ENCODE measurements at regions not wholly inside any gene's neighbourhood (a gene's known extent, or its start where the extent isn't known, plus 50 kb on each side); places are given as distances from the start of the nearest gene placed in this dataset.
"Not testable (repeated sequence)": the region's sequence is repeated elsewhere in the genome, so short reads cannot be mapped to it uniquely, and the experiment has no call there.

DNA sequence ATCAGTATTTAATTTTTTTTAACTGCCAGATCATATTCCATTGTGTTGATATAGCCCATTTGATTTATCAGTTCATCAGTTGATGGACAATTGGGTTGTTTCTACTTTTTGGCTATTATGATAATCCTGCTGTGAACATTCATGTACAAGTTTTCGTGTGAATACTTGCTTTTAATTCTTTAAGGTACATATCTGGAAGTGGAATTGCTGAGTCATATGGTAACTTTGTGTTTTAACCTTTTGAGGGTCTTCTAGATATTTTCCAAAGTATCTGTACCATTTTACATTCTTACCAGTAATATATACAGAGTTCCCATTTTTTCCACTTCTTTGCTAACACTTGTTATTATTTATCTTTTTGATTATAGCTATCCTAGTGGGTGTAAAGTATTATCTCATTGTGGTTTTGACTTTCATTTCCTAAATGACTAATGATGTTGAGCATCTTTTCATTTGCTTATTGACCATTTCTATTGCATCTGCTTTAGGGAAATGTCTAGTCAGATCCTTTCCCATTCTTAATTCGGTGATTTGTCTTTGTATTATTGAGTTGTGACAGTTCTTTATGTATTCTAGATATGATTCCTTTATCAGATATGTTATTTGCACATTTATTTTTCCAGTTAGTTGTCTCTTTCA, 75.2 kb upstream of the NUDT6 start:
- Histone ChIP-seq H3K27me3 (ENCODE audit: control insufficient read depth, insufficient read depth, low read length) (no peaks in the 10 kb centered on the region), H3K36me3 (ENCODE audit: control insufficient read depth, insufficient read depth, low read length) (no peaks in the 10 kb centered on the region), H3K4me1 (ENCODE audit: control insufficient read depth, insufficient read depth, low read length) (no peaks in the 10 kb centered on the region), H3K27ac (ENCODE audit: low read length) (no peak overlapping the region), H3K9me3 (ENCODE audit: control insufficient read depth, insufficient read depth, low read length) (no peaks in the 10 kb centered on the region), H3K4me3 (ENCODE audit: low read length) (no peak overlapping the region)
- Mint-ChIP-seq H3K27me3 (ENCODE audit: low read depth in 2 of 2) (no peaks in the 10 kb centered on the region), H3K4me1 (peaks cover 14 to 19% of the 10 kb centered on the region in 2 donors), H3K9me3 (no peaks in the 10 kb centered on the region), H3K4me3 (no peak overlapping the region), H3K27ac (no peak overlapping the region), H3K36me3 (no peaks in the 10 kb centered on the region)
- ATAC-seq (no peak), DNase-seq (no peak)
- WGBS (ENCODE audit: insufficient coverage): no CpG with 5 or more reads among the region's 2 CpGs
- intact Hi-C loops (cut with micrococcal nuclease): no loop called here
- no peak for TF ChIP-seq CTCF (IDR thresholded peaks at IDR 0.05)

DNA sequence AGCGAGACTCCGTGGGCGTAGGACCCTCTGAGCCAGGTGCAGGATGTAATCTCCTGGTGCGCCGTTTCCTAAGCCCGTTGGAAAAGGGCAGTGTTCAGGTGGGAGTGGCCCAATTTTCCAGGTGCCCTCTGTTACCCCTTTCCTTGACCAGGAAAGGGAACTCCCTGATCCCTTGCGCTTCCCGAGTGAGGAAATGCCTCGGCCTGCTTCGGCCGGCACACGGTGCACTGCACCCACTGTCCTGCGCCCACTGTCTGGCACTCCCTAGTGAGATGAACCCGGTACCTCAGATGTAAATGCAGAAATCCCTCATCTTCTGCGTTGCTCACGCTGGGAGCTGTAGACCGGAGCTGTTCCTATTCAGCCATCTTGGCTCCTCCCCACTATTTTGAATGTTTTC, 81.7 kb upstream of the NUDT6 start:
- H3K36me3 ChIP-seq (ENCODE audit: control insufficient read depth, insufficient read depth, low read length); DNase-seq; H3K27ac Mint-ChIP-seq; H3K4me1 ChIP-seq (ENCODE audit: control insufficient read depth, insufficient read depth, low read length); H3K27me3 ChIP-seq (ENCODE audit: control insufficient read depth, insufficient read depth, low read length); H3K27me3 Mint-ChIP-seq (ENCODE audit: low read depth in 2 of 2); H3K27ac ChIP-seq (ENCODE audit: low read length); H3K9me3 Mint-ChIP-seq; intact Hi-C loops (cut with micrococcal nuclease); H3K36me3 Mint-ChIP-seq; H3K4me3 ChIP-seq (ENCODE audit: low read length); ATAC-seq; H3K9me3 ChIP-seq (ENCODE audit: control insufficient read depth, insufficient read depth, low read length); H3K4me3 Mint-ChIP-seq: not testable (repeated sequence)
- WGBS (ENCODE audit: insufficient coverage): 96% methylated on average over 17 of the region's 17 CpGs
- peaks cover 14 to 16% of the 10 kb centered on the region in 2 donors for H3K4me1 Mint-ChIP-seq

GRCh38 chr4:123005126-123005525, 82.7 kb upstream of the NUDT6 start:
- H3K27ac ChIP-seq (ENCODE audit: low read length); DNase-seq; H3K4me3 ChIP-seq (ENCODE audit: low read length); ATAC-seq; H3K27me3 ChIP-seq (ENCODE audit: control insufficient read depth, insufficient read depth, low read length); H3K9me3 ChIP-seq (ENCODE audit: control insufficient read depth, insufficient read depth, low read length); H3K36me3 Mint-ChIP-seq; H3K27ac Mint-ChIP-seq; H3K4me1 ChIP-seq (ENCODE audit: control insufficient read depth, insufficient read depth, low read length); intact Hi-C loops (cut with micrococcal nuclease); H3K4me3 Mint-ChIP-seq; H3K36me3 ChIP-seq (ENCODE audit: control insufficient read depth, insufficient read depth, low read length); H3K27me3 Mint-ChIP-seq (ENCODE audit: low read depth in 2 of 2); H3K9me3 Mint-ChIP-seq: not testable (repeated sequence)
- peaks cover 14 to 16% of the 10 kb centered on the region in 2 donors for H3K4me1 Mint-ChIP-seq
- WGBS (ENCODE audit: insufficient coverage): 50% methylated on average over 2 of the region's 3 CpGs

DNA sequence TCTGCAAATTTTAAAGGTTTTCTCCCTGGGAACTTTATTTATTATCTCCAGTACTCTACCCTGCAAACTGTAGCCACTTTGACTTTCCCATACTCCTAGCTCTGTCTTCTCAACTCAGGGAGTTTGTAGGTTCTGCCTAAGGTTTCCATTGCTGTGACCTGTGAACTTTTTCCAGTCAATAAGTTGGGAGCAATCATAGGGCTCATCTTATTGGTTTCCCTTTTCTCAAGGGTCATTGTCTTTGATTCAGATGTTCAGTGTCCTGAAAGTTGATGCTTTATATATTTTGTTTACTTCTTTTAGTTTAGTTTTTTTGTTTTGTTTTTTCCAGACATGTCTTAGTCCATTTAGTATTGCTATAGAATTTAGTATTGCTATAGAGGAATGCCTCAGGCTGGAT, 85.3 kb upstream of the NUDT6 start:
- ATAC-seq (no peak), DNase-seq (no peak)
- Mint-ChIP-seq H3K4me3 (no peak overlapping the region), H3K36me3 (peaks cover 9% of the 10 kb centered on the region), H3K27ac (no peak overlapping the region), H3K4me1 (peaks cover 13 to 16% of the 10 kb centered on the region in 2 donors), H3K27me3 (ENCODE audit: low read depth in 2 of 2) (no peaks in the 10 kb centered on the region), H3K9me3 (no peaks in the 10 kb centered on the region)
- intact Hi-C loops (cut with micrococcal nuclease): no loop called here
- Histone ChIP-seq H3K4me1 (ENCODE audit: control insufficient read depth, insufficient read depth, low read length) (no peaks in the 10 kb centered on the region), H3K27ac (ENCODE audit: low read length) (no peak overlapping the region), H3K4me3 (ENCODE audit: low read length) (no peak overlapping the region), H3K36me3 (ENCODE audit: control insufficient read depth, insufficient read depth, low read length) (no peaks in the 10 kb centered on the region), H3K9me3 (ENCODE audit: control insufficient read depth, insufficient read depth, low read length) (no peaks in the 10 kb centered on the region), H3K27me3 (ENCODE audit: control insufficient read depth, insufficient read depth, low read length) (no peaks in the 10 kb centered on the region)
- no peak for TF ChIP-seq CTCF (IDR thresholded peaks at IDR 0.05)

GRCh38 chr4:123012416-123012815, 90.0 kb upstream of the NUDT6 start:
- 87% methylated on average over 12 of the region's 12 CpGs for WGBS (ENCODE audit: insufficient coverage)
- DNase-seq; H3K9me3 Mint-ChIP-seq; H3K4me3 Mint-ChIP-seq; H3K27ac Mint-ChIP-seq; H3K4me1 Mint-ChIP-seq; H3K36me3 ChIP-seq (ENCODE audit: control insufficient read depth, insufficient read depth, low read length); H3K4me3 ChIP-seq (ENCODE audit: low read length); intact Hi-C loops (cut with micrococcal nuclease); H3K27me3 Mint-ChIP-seq (ENCODE audit: low read depth in 2 of 2); H3K9me3 ChIP-seq (ENCODE audit: control insufficient read depth, insufficient read depth, low read length); H3K27ac ChIP-seq (ENCODE audit: low read length); ATAC-seq; H3K36me3 Mint-ChIP-seq; H3K4me1 ChIP-seq (ENCODE audit: control insufficient read depth, insufficient read depth, low read length); H3K27me3 ChIP-seq (ENCODE audit: control insufficient read depth, insufficient read depth, low read length): not testable (repeated sequence)

All from natural killer cell (primary cell).